ENCODE measurements at regions not wholly inside any gene's neighbourhood (a gene's known extent, or its start where the extent isn't known, plus 50 kb on each side); places are given as distances from the start of the nearest gene placed in this dataset.

DNA sequence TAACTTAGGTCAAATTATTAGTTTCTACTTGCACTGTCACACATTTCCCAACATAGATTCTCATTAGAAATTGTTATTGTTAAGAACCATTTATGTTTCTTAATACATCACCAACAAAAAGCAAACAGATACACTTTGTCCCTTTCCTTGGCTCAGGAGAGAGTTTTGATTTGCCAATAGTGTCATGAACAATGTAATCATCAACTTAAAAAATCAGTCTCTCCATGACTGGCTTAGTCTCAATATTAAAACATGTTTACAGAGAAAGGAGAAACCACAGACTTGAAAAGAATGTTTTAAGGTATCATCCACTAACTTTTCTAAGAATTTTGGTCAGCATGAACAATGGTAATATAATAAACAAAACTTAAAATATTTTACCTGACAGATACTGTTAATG, 416.5 kb upstream of the KCNH7 start:
- Histone ChIP-seq H3K4me3 (no peak overlapping the region), H3K9me1 (ENCODE audit: control insufficient read depth, insufficient read depth, low read length) (no peaks in the 10 kb centered on the region), H3K79me2 (ENCODE audit: control insufficient read depth, insufficient read depth, low read length) (no peaks in the 10 kb centered on the region), H2AFZ (ENCODE audit: low read depth, low read length) (no peak overlapping the region), H4K20me1 (replicated peaks; ENCODE audit: control insufficient read depth, insufficient read depth, low read length) (no peaks in the 10 kb centered on the region), H3K4me1 (replicated peaks in 1 of 2; ENCODE audit: control insufficient read depth in 2 of 2, insufficient read depth in 2 of 2, low read length in 2 of 2) (no peaks in the 10 kb centered on the region), H3K4me2 (ENCODE audit: insufficient read depth, low read length) (no peak overlapping the region), H3K9me3 (replicated peaks; ENCODE audit: control insufficient read depth, insufficient read depth, low read depth, low read length) (no peaks in the 10 kb centered on the region), H3K9ac (ENCODE audit: insufficient read depth in 1 of 2, low read depth in 2 of 2, low read length in 2 of 2) (no peak overlapping the region), H3K36me3 (ENCODE audit: control insufficient read depth, insufficient read depth, low read length) (no peaks in the 10 kb centered on the region), H3K27ac (ENCODE audit: extremely low read depth, low read depth, low read length) (no peak overlapping the region), H3K27me3 (ENCODE audit: control insufficient read depth in 2 of 2, insufficient read depth in 2 of 2, low read length in 2 of 2) (no peaks in the 10 kb centered on the region)
- in situ Hi-C loops (cut with MboI), result no loop called here
- BruUV-seq (replicated peaks), result no TSS peak
- DNase-seq (ENCODE audit: extremely low read depth in 1 of 4, low spot score in 3 of 4) (no peak), FAIRE-seq (no peak), ATAC-seq (no peak)
- intact Hi-C loops (cut with micrococcal nuclease), result no loop called here
- POLR2A ChIA-PET, result no interaction called here
- CTCF ChIA-PET (ENCODE audit: low intra/inter-chr PET ratio), result no interaction called here
- TF ChIP-seq, protein P1, sequence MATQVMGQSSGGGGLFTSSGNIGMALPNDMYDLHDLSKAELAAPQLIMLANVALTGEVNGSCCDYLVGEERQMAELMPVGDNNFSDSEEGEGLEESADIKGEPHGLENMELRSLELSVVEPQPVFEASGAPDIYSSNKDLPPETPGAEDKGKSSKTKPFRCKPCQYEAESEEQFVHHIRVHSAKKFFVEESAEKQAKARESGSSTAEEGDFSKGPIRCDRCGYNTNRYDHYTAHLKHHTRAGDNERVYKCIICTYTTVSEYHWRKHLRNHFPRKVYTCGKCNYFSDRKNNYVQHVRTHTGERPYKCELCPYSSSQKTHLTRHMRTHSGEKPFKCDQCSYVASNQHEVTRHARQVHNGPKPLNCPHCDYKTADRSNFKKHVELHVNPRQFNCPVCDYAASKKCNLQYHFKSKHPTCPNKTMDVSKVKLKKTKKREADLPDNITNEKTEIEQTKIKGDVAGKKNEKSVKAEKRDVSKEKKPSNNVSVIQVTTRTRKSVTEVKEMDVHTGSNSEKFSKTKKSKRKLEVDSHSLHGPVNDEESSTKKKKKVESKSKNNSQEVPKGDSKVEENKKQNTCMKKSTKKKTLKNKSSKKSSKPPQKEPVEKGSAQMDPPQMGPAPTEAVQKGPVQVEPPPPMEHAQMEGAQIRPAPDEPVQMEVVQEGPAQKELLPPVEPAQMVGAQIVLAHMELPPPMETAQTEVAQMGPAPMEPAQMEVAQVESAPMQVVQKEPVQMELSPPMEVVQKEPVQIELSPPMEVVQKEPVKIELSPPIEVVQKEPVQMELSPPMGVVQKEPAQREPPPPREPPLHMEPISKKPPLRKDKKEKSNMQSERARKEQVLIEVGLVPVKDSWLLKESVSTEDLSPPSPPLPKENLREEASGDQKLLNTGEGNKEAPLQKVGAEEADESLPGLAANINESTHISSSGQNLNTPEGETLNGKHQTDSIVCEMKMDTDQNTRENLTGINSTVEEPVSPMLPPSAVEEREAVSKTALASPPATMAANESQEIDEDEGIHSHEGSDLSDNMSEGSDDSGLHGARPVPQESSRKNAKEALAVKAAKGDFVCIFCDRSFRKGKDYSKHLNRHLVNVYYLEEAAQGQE (IDR thresholded peaks at IDR 0.05; ENCODE audit: borderline replicate concordance), result no peak
- TF ChIP-seq, protein P1 (CRISPR knock-in tag; IDR thresholded peaks at IDR 0.05; ENCODE audit: low read depth), result no peak
- TF ChIP-seq ZNF583 (CRISPR knock-in tag; IDR thresholded peaks at IDR 0.05) (no peak), IFI16 (CRISPR knock-in tag; IDR thresholded peaks at IDR 0.05) (no peak), ZNF830 (CRISPR knock-in tag; IDR thresholded peaks at IDR 0.05) (no peak), NRF1 (conservative IDR thresholded peaks at IDR 0.05 in 1 of 2, IDR thresholded peaks at IDR 0.05 in 1 of 2) (no peak), BRF1 (IDR thresholded peaks at IDR 0.05; ENCODE audit: borderline replicate concordance, extremely low read depth, insufficient read length) (no peak), ZNF232 (CRISPR knock-in tag; IDR thresholded peaks at IDR 0.05) (no peak), CBX8 (IDR thresholded peaks at IDR 0.05; ENCODE audit: borderline replicate concordance, extremely low read depth, low read depth, low read length, poor library complexity, severe bottlenecking) (no peak), ZNF197 (CRISPR knock-in tag; IDR thresholded peaks at IDR 0.05; ENCODE audit: low read depth) (no peak), SNRNP70 (optimal IDR thresholded peaks at IDR 0.05; ENCODE audit: low read depth, low read length) (no peak), ELF2 (CRISPR knock-in tag; IDR thresholded peaks at IDR 0.05) (no peak)
- TF ChIP-seq, protein P2, sequence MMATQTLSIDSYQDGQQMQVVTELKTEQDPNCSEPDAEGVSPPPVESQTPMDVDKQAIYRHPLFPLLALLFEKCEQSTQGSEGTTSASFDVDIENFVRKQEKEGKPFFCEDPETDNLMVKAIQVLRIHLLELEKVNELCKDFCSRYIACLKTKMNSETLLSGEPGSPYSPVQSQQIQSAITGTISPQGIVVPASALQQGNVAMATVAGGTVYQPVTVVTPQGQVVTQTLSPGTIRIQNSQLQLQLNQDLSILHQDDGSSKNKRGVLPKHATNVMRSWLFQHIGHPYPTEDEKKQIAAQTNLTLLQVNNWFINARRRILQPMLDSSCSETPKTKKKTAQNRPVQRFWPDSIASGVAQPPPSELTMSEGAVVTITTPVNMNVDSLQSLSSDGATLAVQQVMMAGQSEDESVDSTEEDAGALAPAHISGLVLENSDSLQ (IDR thresholded peaks at IDR 0.05), result no peak
- TF ChIP-seq, protein P3, sequence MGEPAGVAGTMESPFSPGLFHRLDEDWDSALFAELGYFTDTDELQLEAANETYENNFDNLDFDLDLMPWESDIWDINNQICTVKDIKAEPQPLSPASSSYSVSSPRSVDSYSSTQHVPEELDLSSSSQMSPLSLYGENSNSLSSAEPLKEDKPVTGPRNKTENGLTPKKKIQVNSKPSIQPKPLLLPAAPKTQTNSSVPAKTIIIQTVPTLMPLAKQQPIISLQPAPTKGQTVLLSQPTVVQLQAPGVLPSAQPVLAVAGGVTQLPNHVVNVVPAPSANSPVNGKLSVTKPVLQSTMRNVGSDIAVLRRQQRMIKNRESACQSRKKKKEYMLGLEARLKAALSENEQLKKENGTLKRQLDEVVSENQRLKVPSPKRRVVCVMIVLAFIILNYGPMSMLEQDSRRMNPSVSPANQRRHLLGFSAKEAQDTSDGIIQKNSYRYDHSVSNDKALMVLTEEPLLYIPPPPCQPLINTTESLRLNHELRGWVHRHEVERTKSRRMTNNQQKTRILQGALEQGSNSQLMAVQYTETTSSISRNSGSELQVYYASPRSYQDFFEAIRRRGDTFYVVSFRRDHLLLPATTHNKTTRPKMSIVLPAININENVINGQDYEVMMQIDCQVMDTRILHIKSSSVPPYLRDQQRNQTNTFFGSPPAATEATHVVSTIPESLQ (CRISPR knock-in tag; IDR thresholded peaks at IDR 0.05), result no peak
